ENCODE measurements at regions not wholly inside any gene's neighbourhood (a gene's known extent, or its start where the extent isn't known, plus 50 kb on each side); places are given as distances from the start of the nearest gene placed in this dataset.

DNA sequence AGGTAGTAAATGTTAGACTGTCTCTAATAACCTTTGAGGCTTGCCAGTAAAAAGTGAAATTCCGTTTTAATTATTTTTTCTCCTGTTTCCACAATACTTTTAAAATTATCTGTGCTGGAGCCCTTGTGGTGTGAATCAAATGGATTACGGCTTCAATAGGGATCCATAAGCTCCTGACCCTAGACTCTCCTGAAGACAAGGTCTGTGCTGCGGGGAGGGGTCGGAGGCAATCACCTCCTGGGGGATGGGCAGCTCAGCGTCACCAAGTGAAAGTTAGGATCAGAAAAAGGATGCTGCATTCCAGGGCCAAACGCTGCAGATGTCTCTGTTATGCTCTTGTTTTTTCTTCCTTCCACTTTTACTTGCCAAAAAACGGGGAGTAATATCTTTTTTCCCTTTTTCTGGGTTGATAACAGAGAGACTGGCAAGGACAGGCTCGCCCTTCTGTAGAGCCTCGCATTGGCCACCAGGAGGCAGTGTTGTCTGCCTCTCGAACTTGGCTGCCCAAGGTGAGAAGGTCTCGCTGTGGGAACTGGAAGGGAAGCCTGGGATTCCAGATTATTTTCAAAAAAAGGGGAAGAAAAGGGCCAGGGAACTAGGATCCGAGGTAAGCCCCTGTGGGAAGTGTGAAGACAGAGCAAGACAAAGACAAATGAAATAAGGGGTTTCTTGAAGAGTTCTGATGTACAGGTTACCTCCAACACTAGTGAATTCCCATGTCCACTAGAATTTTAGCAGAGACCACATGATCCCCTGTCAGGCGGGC is 621.9 kb downstream of the ACTR3B start:
- H3K23ac ChIP-seq (ENCODE audit: low read depth, low read length) = no peak overlapping the region
- H3K4me3 ChIP-seq (ENCODE audit: insufficient read depth, low read depth, low read length) = no peak overlapping the region
- no peak overlapping the region for H3K4me2 ChIP-seq (ENCODE audit: low read depth, low read length)
- no peak overlapping the region for H2BK20ac ChIP-seq (ENCODE audit: low read depth, low read length)
- H2AFZ ChIP-seq (replicated peaks; ENCODE audit: low read length, poor library complexity) = no peak overlapping the region
- no peak overlapping the region for H3K27ac ChIP-seq (ENCODE audit: insufficient read depth, low read length)
- intact Hi-C loops (cut with micrococcal nuclease) (no loop called here), in situ Hi-C loops (cut with MboI; ENCODE audit: low sequenced_read_pairs) (no loop called here), dilution Hi-C loops (cut with HindIII; ENCODE audit: low sequenced_read_pairs, unreplicated experiment) (no loop called here)
- no peak overlapping the region for H3K4ac ChIP-seq (ENCODE audit: low read depth, low read length)
- no peak overlapping the region for H3K18ac ChIP-seq (ENCODE audit: low read depth, low read length)
- no peaks in the 10 kb centered on the region for H4K20me1 ChIP-seq (ENCODE audit: insufficient read depth, low read length)
- H2AK5ac ChIP-seq (ENCODE audit: low read depth, low read length) = no peak overlapping the region
- 0% methylated on average over 1 of the region's 13 CpGs; no CpG with 5 or more reads in 1 of the 2 experiments for WGBS, 2 experiments (ENCODE audit: extremely low coverage in 2 of 2, insufficient read length in 1 of 2)
- H3K14ac ChIP-seq (replicated peaks; ENCODE audit: low read depth, low read length) = no peak overlapping the region
- TF ChIP-seq NFE2L2 (IDR thresholded peaks at IDR 0.05; ENCODE audit: low read depth, low read length) = no peak
- TF ChIP-seq RFX5 (IDR thresholded peaks at IDR 0.05; ENCODE audit: low read depth, low read length) = no peak
- TF ChIP-seq BHLHE40 (IDR thresholded peaks at IDR 0.05; ENCODE audit: low read depth, low read length) = no peak
- TF ChIP-seq, protein P1, sequence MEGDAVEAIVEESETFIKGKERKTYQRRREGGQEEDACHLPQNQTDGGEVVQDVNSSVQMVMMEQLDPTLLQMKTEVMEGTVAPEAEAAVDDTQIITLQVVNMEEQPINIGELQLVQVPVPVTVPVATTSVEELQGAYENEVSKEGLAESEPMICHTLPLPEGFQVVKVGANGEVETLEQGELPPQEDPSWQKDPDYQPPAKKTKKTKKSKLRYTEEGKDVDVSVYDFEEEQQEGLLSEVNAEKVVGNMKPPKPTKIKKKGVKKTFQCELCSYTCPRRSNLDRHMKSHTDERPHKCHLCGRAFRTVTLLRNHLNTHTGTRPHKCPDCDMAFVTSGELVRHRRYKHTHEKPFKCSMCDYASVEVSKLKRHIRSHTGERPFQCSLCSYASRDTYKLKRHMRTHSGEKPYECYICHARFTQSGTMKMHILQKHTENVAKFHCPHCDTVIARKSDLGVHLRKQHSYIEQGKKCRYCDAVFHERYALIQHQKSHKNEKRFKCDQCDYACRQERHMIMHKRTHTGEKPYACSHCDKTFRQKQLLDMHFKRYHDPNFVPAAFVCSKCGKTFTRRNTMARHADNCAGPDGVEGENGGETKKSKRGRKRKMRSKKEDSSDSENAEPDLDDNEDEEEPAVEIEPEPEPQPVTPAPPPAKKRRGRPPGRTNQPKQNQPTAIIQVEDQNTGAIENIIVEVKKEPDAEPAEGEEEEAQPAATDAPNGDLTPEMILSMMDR (conservative IDR thresholded peaks at IDR 0.05; ENCODE audit: low read depth, low read length) = no peak
- TF ChIP-seq, protein P2, sequence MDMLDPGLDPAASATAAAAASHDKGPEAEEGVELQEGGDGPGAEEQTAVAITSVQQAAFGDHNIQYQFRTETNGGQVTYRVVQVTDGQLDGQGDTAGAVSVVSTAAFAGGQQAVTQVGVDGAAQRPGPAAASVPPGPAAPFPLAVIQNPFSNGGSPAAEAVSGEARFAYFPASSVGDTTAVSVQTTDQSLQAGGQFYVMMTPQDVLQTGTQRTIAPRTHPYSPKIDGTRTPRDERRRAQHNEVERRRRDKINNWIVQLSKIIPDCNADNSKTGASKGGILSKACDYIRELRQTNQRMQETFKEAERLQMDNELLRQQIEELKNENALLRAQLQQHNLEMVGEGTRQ (IDR thresholded peaks at IDR 0.05; ENCODE audit: low read depth, low read length) = no peak
- no peak for TF ChIP-seq MAZ (IDR thresholded peaks at IDR 0.05; ENCODE audit: borderline replicate concordance, low read depth, low read length)
- TF ChIP-seq FOS (IDR thresholded peaks at IDR 0.05; ENCODE audit: low read depth, low read length) = no peak
- no peak for TF ChIP-seq RAD21 (IDR thresholded peaks at IDR 0.05; ENCODE audit: low read length)
- no peak for TF ChIP-seq POLR2A (IDR thresholded peaks at IDR 0.05; ENCODE audit: low read depth, low read length)
- TF ChIP-seq MAFK (IDR thresholded peaks at IDR 0.05; ENCODE audit: low read depth, low read length) = no peak
- TF ChIP-seq, protein P3, sequence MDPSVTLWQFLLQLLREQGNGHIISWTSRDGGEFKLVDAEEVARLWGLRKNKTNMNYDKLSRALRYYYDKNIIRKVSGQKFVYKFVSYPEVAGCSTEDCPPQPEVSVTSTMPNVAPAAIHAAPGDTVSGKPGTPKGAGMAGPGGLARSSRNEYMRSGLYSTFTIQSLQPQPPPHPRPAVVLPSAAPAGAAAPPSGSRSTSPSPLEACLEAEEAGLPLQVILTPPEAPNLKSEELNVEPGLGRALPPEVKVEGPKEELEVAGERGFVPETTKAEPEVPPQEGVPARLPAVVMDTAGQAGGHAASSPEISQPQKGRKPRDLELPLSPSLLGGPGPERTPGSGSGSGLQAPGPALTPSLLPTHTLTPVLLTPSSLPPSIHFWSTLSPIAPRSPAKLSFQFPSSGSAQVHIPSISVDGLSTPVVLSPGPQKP (IDR thresholded peaks at IDR 0.05; ENCODE audit: borderline replicate concordance, low read depth, low read length) = no peak
- no peak for TF ChIP-seq RCOR1 (IDR thresholded peaks at IDR 0.05; ENCODE audit: insufficient replicate concordance, low read length)
- no peak for TF ChIP-seq CHD1 (IDR thresholded peaks at IDR 0.05; ENCODE audit: low read depth, low read length)
- TF ChIP-seq CEBPB (IDR thresholded peaks at IDR 0.05; ENCODE audit: low read depth, low read length) = no peak
- no peak for TF ChIP-seq SMC3 (IDR thresholded peaks at IDR 0.05; ENCODE audit: low read depth, low read length)
- TF ChIP-seq MXI1 (IDR thresholded peaks at IDR 0.05; ENCODE audit: borderline replicate concordance, low read depth, low read length) = no peak
- H4K5ac ChIP-seq (ENCODE audit: low read depth, low read length) = no peak overlapping the region
- H2BK15ac ChIP-seq (ENCODE audit: low read depth, low read length) = no peak overlapping the region
- H4K91ac ChIP-seq (ENCODE audit: insufficient read depth, low read depth, low read length) = no peak overlapping the region
- ChIA-PET CTCF (no interaction called here), POLR2A (ENCODE audit: unreplicated experiment) (no interaction called here)
- no peaks in the 10 kb centered on the region for H3K79me1 ChIP-seq (ENCODE audit: low read depth in 1 of 2, low read length in 2 of 2)
- H3K4me1 ChIP-seq (ENCODE audit: control insufficient read depth, insufficient read depth, low read length) = no peaks in the 10 kb centered on the region
- DNase-seq (no peak), ATAC-seq (ENCODE audit: low read depth) (no peak)
- no peaks in the 10 kb centered on the region for H3K9me1 ChIP-seq (ENCODE audit: insufficient read depth, low read length)
- BruUV-seq (replicated peaks) = no TSS peak
- H3K36me3 ChIP-seq (ENCODE audit: control insufficient read depth, insufficient read depth, low read length) = no peaks in the 10 kb centered on the region
- no peak overlapping the region for H4K8ac ChIP-seq (ENCODE audit: low read depth in 2 of 2, low read length in 2 of 2)
- peaks cover 15% of the 10 kb centered on the region for H3K9me3 ChIP-seq (ENCODE audit: control insufficient read depth, insufficient read depth, low read length)
- H3K27me3 ChIP-seq (ENCODE audit: control insufficient read depth, insufficient read depth, low read length) = no peaks in the 10 kb centered on the region
- no peak overlapping the region for H3K9ac ChIP-seq (ENCODE audit: low read depth, low read length)
- H2AK9ac ChIP-seq (replicated peaks; ENCODE audit: low read depth, low read length, poor library complexity) = no peak overlapping the region
- H3K56ac ChIP-seq (ENCODE audit: extremely low read depth, insufficient read depth, low read length) = no peak overlapping the region
- no peak overlapping the region for H2BK120ac ChIP-seq (ENCODE audit: low read depth, low read length)
- H2BK5ac ChIP-seq (ENCODE audit: low read depth, low read length, poor library complexity, severe bottlenecking) = no peak overlapping the region
